ENCODE measurements at regions not wholly inside any gene's neighbourhood (a gene's known extent, or its start where the extent isn't known, plus 50 kb on each side); places are given as distances from the start of the nearest gene placed in this dataset.

GRCh38 chr3:64318001-64318400, 92.7 kb upstream of the PRICKLE2 start:
- TF ChIP-seq CTCF (IDR thresholded peaks at IDR 0.05; ENCODE audit: low read depth, low read length) (no peak), POLR2A (IDR thresholded peaks at IDR 0.05; ENCODE audit: extremely low read depth, insufficient read length) (no peak), MAX (IDR thresholded peaks at IDR 0.05; ENCODE audit: low read depth, low read length) (no peak)
